GM23338 (cell line): ENCODE measurements at regions not wholly inside any gene's neighbourhood (a gene's known extent, or its start where the extent isn't known, plus 50 kb on each side); places are given as distances from the start of the nearest gene placed in this dataset.

Source experiments
- CREB1 ChIP-seq: fragments of 250-450 bp; sonication (Bioruptor Pico); IDR thresholded peaks from 2 replicates; pipeline ENCODE4 v1.5.0; 2020; ENCODE audit warnings: low read depth, mild to moderate bottlenecking, moderate library complexity
- EZH2 ChIP-seq: fragments of 200-600 bp; sonication (generic); IDR thresholded peaks from one replicate; pipeline ENCODE4 v1.8.0; 2017; ENCODE audit warnings: antibody characterized with exemption, mild to moderate bottlenecking, low read depth; ENCODE audit not compliant: unreplicated experiment
- EZH2phosphoT487 ChIP-seq: fragments of 200-600 bp; sonication (generic); IDR thresholded peaks from one replicate; pipeline ENCODE4 v1.8.1; 2018; ENCODE audit warnings: antibody characterized with exemption; ENCODE audit not compliant: unreplicated experiment
- POLR2AphosphoS5 ChIP-seq: IDR thresholded peaks from 2 replicates; pipeline ENCODE4 v1.6.1; 2016; ENCODE audit warnings: antibody characterized with exemption, low read depth
- STAT1 ChIP-seq: IDR thresholded peaks from one replicate; pipeline ENCODE4 v1.6.1; 2016; ENCODE audit warnings: antibody characterized with exemption; ENCODE audit not compliant: unreplicated experiment
- TF ChIP-seq, protein P1 (sequence below), 2 experiments: fragments of 200-600 bp in 1 of 2; sonication (generic) in 1 of 2; conservative IDR thresholded peaks; 2 replicates each; pipeline versions ENCODE4 v1.5.1 to v1.6.1; 2016 to 2017; ENCODE audit warnings: antibody characterized with exemption in 2 of 2, low read depth in 2 of 2, mild to moderate bottlenecking in 2 of 2, moderate library complexity in 1 of 2
- TF ChIP-seq, protein P2 (sequence below): IDR thresholded peaks from one replicate; pipeline ENCODE4 v1.6.1; 2018; ENCODE audit warnings: antibody characterized with exemption; ENCODE audit not compliant: unreplicated experiment

DNA sequence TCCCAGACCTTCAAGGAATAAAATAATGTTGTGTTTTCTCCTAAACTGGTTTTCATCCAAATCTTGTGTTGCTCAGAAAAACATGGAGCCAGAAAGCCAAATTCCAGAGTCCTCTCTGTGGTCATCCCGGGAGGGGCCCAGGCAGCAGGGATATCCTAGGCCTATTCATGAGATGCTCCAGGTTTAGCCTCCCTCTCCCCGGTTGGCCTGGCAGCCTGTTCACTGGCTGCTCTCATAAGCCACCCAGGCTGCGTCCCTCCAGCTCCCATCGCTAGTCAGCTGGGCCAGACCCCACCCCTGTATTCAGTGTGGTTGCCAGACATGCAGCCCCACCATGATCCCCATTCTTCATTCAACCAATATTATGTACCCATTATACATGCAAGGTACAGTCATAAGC is 113.4 kb upstream of the F3 start:
- TF ChIP-seq, protein P1, sequence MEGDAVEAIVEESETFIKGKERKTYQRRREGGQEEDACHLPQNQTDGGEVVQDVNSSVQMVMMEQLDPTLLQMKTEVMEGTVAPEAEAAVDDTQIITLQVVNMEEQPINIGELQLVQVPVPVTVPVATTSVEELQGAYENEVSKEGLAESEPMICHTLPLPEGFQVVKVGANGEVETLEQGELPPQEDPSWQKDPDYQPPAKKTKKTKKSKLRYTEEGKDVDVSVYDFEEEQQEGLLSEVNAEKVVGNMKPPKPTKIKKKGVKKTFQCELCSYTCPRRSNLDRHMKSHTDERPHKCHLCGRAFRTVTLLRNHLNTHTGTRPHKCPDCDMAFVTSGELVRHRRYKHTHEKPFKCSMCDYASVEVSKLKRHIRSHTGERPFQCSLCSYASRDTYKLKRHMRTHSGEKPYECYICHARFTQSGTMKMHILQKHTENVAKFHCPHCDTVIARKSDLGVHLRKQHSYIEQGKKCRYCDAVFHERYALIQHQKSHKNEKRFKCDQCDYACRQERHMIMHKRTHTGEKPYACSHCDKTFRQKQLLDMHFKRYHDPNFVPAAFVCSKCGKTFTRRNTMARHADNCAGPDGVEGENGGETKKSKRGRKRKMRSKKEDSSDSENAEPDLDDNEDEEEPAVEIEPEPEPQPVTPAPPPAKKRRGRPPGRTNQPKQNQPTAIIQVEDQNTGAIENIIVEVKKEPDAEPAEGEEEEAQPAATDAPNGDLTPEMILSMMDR (conservative IDR thresholded peaks at IDR 0.05; ENCODE audit: low read depth in 2 of 2) = no peak
- TF ChIP-seq EZH2 = no peak
- TF ChIP-seq, protein P2, sequence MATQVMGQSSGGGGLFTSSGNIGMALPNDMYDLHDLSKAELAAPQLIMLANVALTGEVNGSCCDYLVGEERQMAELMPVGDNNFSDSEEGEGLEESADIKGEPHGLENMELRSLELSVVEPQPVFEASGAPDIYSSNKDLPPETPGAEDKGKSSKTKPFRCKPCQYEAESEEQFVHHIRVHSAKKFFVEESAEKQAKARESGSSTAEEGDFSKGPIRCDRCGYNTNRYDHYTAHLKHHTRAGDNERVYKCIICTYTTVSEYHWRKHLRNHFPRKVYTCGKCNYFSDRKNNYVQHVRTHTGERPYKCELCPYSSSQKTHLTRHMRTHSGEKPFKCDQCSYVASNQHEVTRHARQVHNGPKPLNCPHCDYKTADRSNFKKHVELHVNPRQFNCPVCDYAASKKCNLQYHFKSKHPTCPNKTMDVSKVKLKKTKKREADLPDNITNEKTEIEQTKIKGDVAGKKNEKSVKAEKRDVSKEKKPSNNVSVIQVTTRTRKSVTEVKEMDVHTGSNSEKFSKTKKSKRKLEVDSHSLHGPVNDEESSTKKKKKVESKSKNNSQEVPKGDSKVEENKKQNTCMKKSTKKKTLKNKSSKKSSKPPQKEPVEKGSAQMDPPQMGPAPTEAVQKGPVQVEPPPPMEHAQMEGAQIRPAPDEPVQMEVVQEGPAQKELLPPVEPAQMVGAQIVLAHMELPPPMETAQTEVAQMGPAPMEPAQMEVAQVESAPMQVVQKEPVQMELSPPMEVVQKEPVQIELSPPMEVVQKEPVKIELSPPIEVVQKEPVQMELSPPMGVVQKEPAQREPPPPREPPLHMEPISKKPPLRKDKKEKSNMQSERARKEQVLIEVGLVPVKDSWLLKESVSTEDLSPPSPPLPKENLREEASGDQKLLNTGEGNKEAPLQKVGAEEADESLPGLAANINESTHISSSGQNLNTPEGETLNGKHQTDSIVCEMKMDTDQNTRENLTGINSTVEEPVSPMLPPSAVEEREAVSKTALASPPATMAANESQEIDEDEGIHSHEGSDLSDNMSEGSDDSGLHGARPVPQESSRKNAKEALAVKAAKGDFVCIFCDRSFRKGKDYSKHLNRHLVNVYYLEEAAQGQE = no peak
- TF ChIP-seq POLR2AphosphoS5 = no peak
- no peak for TF ChIP-seq STAT1
- TF ChIP-seq EZH2phosphoT487 = no peak
- no peak for TF ChIP-seq CREB1 (CRISPR knock-in tag)
